ENCODE measurements at regions not wholly inside any gene's neighbourhood (a gene's known extent, or its start where the extent isn't known, plus 50 kb on each side); places are given as distances from the start of the nearest gene placed in this dataset.

GRCh38 chr5:86029308-86029707 lies 588.4 kb upstream of the COX7C start:
- Histone ChIP-seq H3K79me2 (ENCODE audit: control insufficient read depth, insufficient read depth, low read length) (no peaks in the 10 kb centered on the region), H3K27ac (ENCODE audit: control insufficient read depth, insufficient read depth) (no peak overlapping the region), H3K4me1 (ENCODE audit: control insufficient read depth, insufficient read depth, low read length) (no peaks in the 10 kb centered on the region), H3K27me3 (replicated peaks in 1 of 2; ENCODE audit: control insufficient read depth in 2 of 2, insufficient read depth in 2 of 2, low read length in 1 of 2) (no peaks in the 10 kb centered on the region), H4K20me1 (ENCODE audit: control insufficient read depth, insufficient read depth) (no peaks in the 10 kb centered on the region), H3K4me3 (no peak overlapping the region), H2AFZ (ENCODE audit: control insufficient read depth, low read depth, low read length) (no peak overlapping the region), H3K4me2 (ENCODE audit: control insufficient read depth, insufficient read depth) (no peak overlapping the region), H3K36me3 (ENCODE audit: control insufficient read depth in 2 of 2, insufficient read depth in 2 of 2, low read length in 1 of 2) (no peaks in the 10 kb centered on the region), H3K9me3 (replicated peaks; ENCODE audit: control insufficient read depth, insufficient read depth, low read length) (no peaks in the 10 kb centered on the region), H3K9ac (ENCODE audit: control insufficient read depth, insufficient read depth, low read length) (no peak overlapping the region)
- POLR2A ChIA-PET: no interaction called here
- CTCF ChIA-PET: no interaction called here
- intact Hi-C loops (cut with micrococcal nuclease; ENCODE audit: unreplicated experiment): no loop called here
- in situ Hi-C loops (cut with MboI): no loop called here
- RAD21 ChIA-PET (ENCODE audit: unreplicated experiment): no interaction called here
- TF ChIP-seq CHD2 (IDR thresholded peaks at IDR 0.05; ENCODE audit: borderline replicate concordance, low read depth, low read length): no peak
- no peak for TF ChIP-seq TARDBP (IDR thresholded peaks at IDR 0.05; ENCODE audit: borderline replicate concordance)
- no peak for TF ChIP-seq USF2 (IDR thresholded peaks at IDR 0.05; ENCODE audit: borderline replicate concordance, low read depth, low read length)
- TF ChIP-seq IKZF1 (conservative IDR thresholded peaks at IDR 0.05): no peak
- 10% methylated on average over 1 of the region's 1 CpG for WGBS (ENCODE audit: insufficient coverage, insufficient replicate concordance, low lambda C conversion rate, missing lambda C conversion rate)
- DNase-seq (ENCODE audit: low read depth, low spot score): no peak
- no peak for ATAC-seq
- BruUV-seq (replicated peaks): no TSS peak
- SMC1A ChIA-PET (ENCODE audit: uncharacterized antibody, unreplicated experiment): no interaction called here
- FAIRE-seq: no peak

DNA sequence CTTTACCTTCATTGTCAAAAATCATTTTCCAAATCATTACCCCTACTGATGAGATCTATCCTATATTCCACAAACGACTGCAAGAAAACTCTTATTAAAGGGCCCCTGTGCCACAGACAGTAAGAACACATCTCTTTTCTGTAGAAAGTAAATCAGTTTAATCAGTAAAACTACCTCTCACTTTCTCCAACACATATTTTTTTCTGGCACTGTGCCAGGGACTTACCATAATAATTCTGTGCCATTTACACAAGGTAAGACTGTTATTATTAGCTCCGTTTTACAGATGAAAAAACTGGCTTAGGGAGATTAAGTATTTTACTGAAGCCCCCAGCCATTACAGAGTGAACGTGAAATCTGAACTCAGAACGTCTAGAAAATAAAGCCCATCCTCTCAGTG lies 587.0 kb upstream of the COX7C start:
- no TSS peak for BruUV-seq (replicated peaks)
- SMC1A ChIA-PET (ENCODE audit: uncharacterized antibody, unreplicated experiment): no interaction called here
- ATAC-seq: peak; percentile 15; the same call in 2 of the 3 replicates
- RAD21 ChIA-PET (ENCODE audit: unreplicated experiment): no interaction called here
- WGBS (ENCODE audit: insufficient coverage, insufficient replicate concordance, low lambda C conversion rate, missing lambda C conversion rate): 40% methylated on average over 4 of the region's 4 CpGs
- H3K4me1 ChIP-seq (ENCODE audit: control insufficient read depth, insufficient read depth, low read length): no peaks in the 10 kb centered on the region
- intact Hi-C loops (cut with micrococcal nuclease; ENCODE audit: unreplicated experiment): no loop called here
- H2AFZ ChIP-seq (ENCODE audit: control insufficient read depth, low read depth, low read length): no peak overlapping the region
- no peak overlapping the region for H3K9ac ChIP-seq (ENCODE audit: control insufficient read depth, insufficient read depth, low read length)
- no peaks in the 10 kb centered on the region for H4K20me1 ChIP-seq (ENCODE audit: control insufficient read depth, insufficient read depth)
- no peak overlapping the region for H3K4me2 ChIP-seq (ENCODE audit: control insufficient read depth, insufficient read depth)
- H3K36me3 ChIP-seq (ENCODE audit: control insufficient read depth in 2 of 2, insufficient read depth in 2 of 2, low read length in 1 of 2): no peaks in the 10 kb centered on the region
- FAIRE-seq: no peak
- H3K9me3 ChIP-seq (replicated peaks; ENCODE audit: control insufficient read depth, insufficient read depth, low read length): no peaks in the 10 kb centered on the region
- no peaks in the 10 kb centered on the region for H3K27me3 ChIP-seq (replicated peaks in 1 of 2; ENCODE audit: control insufficient read depth in 2 of 2, insufficient read depth in 2 of 2, low read length in 1 of 2)
- H3K4me3 ChIP-seq: no peak overlapping the region
- H3K79me2 ChIP-seq (ENCODE audit: control insufficient read depth, insufficient read depth, low read length): no peaks in the 10 kb centered on the region
- in situ Hi-C loops (cut with MboI): no loop called here
- CTCF ChIA-PET: no interaction called here
- no peak for DNase-seq (ENCODE audit: low read depth, low spot score)
- no peak overlapping the region for H3K27ac ChIP-seq (ENCODE audit: control insufficient read depth, insufficient read depth)
- POLR2A ChIA-PET: no interaction called here
- TF ChIP-seq SREBF1 (IDR thresholded peaks at IDR 0.05; ENCODE audit: low read length) (no peak), NFXL1 (IDR thresholded peaks at IDR 0.05; ENCODE audit: borderline replicate concordance) (no peak), NR2C2 (IDR thresholded peaks at IDR 0.05; ENCODE audit: borderline replicate concordance, control insufficient read depth, insufficient read length, low read depth) (no peak), RBBP5 (conservative IDR thresholded peaks at IDR 0.05) (no peak), NFYB (IDR thresholded peaks at IDR 0.05; ENCODE audit: insufficient read depth, low read depth, low read length) (no peak), MEF2A (IDR thresholded peaks at IDR 0.05; ENCODE audit: insufficient read depth, low read depth, low read length) (no peak), MTA3 (IDR thresholded peaks at IDR 0.05; ENCODE audit: borderline replicate concordance, low read length) (no peak), GATAD2B (conservative IDR thresholded peaks at IDR 0.05; ENCODE audit: low read depth) (no peak), TCF3 (IDR thresholded peaks at IDR 0.05; ENCODE audit: borderline replicate concordance, insufficient read depth, low read depth, low read length) (no peak), WRNIP1 (IDR thresholded peaks at IDR 0.05; ENCODE audit: borderline replicate concordance, low read depth, low read length) (no peak), SMAD1 (IDR thresholded peaks at IDR 0.05; ENCODE audit: low read depth, partially characterized antibody) (peak; percentile 97), NRF1 (conservative IDR thresholded peaks at IDR 0.05; ENCODE audit: low read depth, low read length) (no peak), RELB (IDR thresholded peaks at IDR 0.05; ENCODE audit: low read depth) (peak; percentile 18; the same call in 1 of the 2 replicates)
